HG03175 (cell line): ENCODE measurements at regions not wholly inside any gene's neighbourhood (a gene's known extent, or its start where the extent isn't known, plus 50 kb on each side); places are given as distances from the start of the nearest gene placed in this dataset.

ENCODE experiments used
- ATAC-seq: cut with Tn5 transposase; IDR thresholded peaks from one replicate; pipeline ENCODE4 v1.9.1; 2021; ENCODE audit warnings: mild to moderate bottlenecking, moderate library complexity; ENCODE audit not compliant: unreplicated experiment

- no peak for ATAC-seq
These were observed 1075.3 kb downstream of the TBC1D22A start for GRCh38 chr22:47837703-47838102.

GRCh38 chr22:47836957-47837356, 1074.5 kb downstream of the TBC1D22A start:
- no peak for ATAC-seq

GRCh38 chr22:47835726-47836125, 1073.3 kb downstream of the TBC1D22A start:
- no peak for ATAC-seq

DNA sequence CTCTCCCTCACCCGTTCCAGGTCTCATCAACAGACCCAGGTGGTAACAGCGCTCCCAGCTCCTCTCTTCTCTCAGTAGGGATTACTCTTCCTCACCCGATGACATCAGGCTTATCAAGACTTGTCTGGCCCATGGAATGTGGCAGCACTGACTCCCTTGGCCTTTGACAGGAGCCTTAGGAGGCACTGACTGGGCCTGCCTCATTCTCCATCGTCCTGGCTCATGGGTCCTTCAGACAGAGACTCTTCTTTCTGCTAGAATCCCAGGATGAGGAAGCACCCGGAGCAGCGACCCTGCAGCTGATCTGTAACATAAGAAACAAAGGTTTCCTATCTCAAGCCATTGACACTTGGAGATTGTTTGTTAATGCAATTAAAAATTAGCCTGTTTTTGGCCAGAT, 1063.6 kb downstream of the TBC1D22A start:
- ATAC-seq = no peak

- no peak for ATAC-seq
These were observed 1060.0 kb downstream of the TBC1D22A start for GRCh38 chr22:47822422-47822821.

- ATAC-seq = no peak
These were observed 1056.0 kb downstream of the TBC1D22A start for GRCh38 chr22:47818496-47818895.

DNA sequence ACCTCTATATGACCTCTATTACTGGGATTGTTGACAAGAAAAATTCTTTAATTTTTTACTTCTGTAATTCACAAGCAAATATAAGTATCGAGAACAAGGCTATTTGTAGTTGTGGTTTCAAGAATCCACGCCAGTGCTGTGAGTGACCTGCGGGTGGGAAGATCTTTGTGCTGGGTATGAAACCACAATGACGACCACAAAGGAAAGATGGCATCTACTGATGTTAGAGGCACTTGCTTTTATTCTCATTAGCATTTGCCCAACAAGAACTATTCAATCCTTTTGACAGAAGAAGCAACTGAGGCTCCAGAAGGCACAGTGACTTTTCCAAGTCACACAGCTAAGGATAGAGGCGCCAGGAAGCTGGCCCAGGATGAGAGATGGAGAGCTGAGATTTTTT, 1054.9 kb downstream of the TBC1D22A start:
- no peak for ATAC-seq

DNA sequence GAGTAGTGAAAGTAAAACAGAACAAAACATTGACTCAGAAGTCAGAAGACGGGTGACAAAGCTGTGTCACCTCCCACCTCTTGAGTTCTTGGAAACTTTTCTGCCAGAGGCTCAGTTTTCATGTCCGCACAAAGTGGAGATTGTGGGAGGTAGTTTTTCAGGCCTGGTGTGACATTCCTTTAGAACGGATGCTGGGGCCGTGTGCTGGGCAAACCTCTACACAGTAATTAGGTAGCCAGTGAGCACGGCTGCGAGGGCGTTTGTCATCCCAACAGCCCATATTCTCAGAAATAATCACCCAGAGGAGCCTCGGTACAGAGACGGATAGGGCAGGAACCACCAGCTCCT, 1054.4 kb downstream of the TBC1D22A start:
- ATAC-seq = no peak

DNA sequence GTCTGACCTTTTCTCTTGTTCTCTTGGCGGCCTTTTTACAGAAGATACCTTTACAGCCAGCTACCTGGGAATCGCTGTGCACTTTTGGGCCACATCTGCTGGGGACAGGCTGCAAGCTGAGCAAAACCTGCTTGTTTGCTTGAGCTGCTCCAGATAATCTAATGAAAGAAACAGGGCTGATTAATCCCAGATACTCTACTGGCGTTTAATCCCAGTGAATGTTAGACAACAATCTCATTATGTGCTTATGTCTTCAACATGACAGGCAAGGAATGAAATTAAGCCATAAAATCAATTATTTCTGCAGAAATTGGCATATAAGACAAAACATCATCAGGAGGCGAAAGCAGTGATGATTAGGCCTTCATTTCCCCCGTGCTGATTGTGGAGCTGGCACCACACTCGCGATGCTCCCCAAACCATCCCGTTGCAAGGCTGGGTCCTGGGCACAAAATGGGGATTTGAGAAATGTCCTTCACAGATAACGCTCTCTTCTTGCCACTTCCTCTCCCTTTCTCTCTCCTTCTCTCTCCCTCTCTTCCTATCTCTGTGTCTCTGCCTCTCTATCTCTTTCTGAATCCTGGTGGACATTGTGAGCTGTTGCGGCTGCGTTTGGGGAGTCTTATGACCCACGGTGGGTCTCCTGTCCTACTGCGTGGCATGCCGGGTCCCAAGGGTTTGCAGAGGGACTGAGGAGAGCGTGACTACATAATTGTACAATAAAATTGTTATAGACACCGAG, 1053.8 kb downstream of the TBC1D22A start:
- ATAC-seq = no peak

- ATAC-seq = no peak
These were observed 1052.0 kb downstream of the TBC1D22A start for GRCh38 chr22:47814474-47814873.

- no peak for ATAC-seq
These were observed 1051.2 kb downstream of the TBC1D22A start for GRCh38 chr22:47813661-47814060.

GRCh38 chr22:47811971-47812370, 1049.5 kb downstream of the TBC1D22A start:
- no peak for ATAC-seq

DNA sequence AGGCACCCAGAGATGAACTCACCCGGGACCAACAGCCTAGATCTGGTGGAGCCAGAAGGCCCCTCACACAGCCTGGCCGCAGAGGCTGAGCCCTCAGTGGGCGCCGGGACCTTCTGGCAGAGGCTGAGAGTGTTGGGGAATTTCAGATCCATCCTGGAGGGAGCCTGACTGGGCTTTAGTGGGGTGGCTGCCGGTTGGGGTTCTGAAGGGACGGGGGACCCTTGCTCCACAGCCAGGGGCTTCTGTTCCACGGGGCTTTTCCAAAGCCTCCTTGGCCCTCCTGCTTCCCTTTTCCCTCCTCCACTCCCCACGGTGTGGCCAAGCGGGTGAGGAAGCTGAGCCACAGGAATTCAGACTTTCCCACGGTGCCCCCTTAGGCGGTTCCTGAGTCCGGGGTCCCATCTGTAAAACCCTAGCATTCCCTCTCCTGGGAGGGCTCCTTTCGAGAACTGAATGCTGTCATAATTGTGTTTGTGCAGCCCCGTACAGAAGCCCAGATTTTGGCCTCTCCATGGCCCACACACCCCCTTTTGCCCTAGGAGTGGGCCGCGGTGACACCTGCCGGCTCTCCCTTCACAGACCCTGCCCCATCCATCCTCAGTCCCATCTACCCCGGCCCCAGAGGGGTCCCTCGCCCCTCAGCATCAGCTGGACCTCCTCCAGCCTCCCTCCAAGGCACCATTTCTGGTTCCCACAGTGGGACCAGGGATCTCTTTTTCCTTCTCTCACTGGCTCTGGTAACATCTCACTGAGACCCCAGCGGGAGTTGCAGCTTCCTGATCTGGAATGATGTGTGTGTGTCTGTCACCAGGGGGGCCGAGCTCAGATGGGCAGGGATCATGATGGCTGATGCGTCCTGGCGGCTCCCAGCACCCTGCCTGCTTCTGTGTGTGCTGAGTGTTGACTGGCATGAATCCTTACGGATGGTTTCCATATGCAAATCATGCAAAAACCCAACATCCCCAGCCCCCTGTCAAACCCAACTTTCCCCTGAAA, 1048.4 kb downstream of the TBC1D22A start:
- ATAC-seq = no peak

DNA sequence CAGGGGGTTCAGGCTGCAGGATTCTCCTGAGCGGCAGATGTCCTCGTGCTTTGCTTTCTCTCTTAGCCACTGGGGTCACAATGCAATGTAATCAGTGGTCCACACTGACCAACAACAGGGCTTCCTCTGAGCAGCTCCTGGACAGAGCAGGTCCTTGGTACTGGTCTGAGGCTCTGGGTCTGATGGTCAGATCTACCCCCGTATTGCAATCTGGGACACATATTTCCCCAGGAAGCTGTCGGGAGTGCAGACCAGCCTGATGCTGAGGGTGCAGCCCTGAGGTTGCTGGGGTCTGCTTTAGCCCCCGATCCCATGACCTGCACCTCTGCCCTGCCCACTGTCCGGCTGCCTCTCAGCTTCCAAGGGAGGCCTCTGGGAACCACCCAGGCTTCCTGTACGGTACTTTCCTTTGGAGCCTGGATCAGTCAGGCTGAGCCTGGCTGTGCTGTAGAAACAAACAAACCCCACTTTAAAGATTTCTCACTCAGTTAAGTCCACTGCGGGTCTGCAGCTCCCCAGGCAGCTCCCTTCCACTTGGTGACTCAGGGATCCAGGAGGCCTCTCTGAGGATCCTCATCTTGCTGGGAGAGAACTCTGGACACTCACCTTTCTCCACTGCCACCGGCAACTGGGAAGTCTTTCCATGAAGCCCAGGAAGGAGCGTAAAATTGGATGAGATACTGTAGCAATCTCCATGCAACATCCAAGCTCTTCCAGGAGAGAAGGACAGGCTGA, 1046.6 kb downstream of the TBC1D22A start:
- ATAC-seq = no peak

GRCh38 chr22:47808236-47808635, 1045.8 kb downstream of the TBC1D22A start:
- no peak for ATAC-seq

- ATAC-seq = no peak
These were observed 1045.1 kb downstream of the TBC1D22A start for GRCh38 chr22:47807506-47807905.

DNA sequence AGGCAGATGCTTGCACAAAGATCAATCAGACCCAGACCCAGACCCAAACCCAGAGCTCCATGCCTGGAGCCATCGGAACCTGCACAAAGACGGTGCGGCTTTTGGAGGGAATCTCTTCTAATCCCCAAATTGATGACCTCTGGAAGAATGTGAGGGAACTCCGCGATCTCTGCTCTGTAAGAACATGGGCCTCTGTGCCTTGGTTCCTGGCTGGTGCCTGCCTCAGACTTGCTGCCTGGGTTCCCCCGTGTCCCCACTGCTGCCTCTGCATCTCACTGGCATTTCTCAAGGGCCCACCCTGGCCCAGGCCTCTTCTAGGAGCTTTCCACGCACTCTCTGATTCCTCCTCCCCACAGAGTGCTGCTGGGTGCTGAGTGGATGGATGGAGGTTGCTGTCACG, 1044.4 kb downstream of the TBC1D22A start:
- ATAC-seq = no peak

GRCh38 chr22:47805394-47805935, 1043.0 kb downstream of the TBC1D22A start:
- no peak for ATAC-seq

DNA sequence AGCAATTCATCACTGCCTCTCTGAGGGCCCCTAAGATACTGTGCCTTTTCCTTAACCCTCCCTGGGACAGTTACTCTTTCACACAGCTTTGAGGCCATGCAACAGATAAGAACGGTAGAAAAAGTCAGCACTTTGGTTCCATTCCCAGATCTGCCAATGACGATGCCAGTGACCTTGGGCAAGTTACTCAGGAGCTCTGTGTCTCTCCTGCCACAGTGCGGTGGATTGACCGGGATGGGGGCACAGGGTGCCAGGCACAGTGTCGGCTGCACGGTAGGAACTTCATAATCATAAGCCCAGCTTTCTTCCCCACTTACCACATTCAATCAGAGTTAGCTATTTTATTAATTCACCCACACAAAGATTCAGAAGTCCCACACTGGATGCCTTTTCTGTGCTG, 1041.8 kb downstream of the TBC1D22A start:
- ATAC-seq = no peak

- no peak for ATAC-seq
These were observed 1040.0 kb downstream of the TBC1D22A start for GRCh38 chr22:47802421-47802820.
